ENCODE measurements at regions not wholly inside any gene's neighbourhood (a gene's known extent, or its start where the extent isn't known, plus 50 kb on each side); places are given as distances from the start of the nearest gene placed in this dataset.

DNA sequence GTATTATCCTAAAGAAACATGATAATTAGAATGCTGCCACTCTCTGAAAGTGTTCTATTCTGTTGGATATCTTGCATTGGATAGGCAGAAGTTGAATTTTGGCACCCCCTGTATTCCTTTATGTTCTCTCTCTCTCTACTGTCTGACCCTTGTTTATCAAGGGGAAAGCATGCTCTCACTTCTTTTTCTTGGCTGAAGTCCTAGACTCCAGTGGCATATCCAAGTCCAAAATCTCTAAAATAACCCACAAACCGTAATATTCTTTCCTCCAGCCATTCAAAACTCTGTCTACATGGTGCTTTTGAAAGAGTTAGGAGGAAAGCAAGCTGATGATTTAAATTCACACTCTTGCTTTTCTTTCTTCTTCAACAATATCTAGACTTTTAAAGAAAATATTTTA is 669.7 kb downstream of the TDRD15 start (continued):
- TF ChIP-seq, protein P1, sequence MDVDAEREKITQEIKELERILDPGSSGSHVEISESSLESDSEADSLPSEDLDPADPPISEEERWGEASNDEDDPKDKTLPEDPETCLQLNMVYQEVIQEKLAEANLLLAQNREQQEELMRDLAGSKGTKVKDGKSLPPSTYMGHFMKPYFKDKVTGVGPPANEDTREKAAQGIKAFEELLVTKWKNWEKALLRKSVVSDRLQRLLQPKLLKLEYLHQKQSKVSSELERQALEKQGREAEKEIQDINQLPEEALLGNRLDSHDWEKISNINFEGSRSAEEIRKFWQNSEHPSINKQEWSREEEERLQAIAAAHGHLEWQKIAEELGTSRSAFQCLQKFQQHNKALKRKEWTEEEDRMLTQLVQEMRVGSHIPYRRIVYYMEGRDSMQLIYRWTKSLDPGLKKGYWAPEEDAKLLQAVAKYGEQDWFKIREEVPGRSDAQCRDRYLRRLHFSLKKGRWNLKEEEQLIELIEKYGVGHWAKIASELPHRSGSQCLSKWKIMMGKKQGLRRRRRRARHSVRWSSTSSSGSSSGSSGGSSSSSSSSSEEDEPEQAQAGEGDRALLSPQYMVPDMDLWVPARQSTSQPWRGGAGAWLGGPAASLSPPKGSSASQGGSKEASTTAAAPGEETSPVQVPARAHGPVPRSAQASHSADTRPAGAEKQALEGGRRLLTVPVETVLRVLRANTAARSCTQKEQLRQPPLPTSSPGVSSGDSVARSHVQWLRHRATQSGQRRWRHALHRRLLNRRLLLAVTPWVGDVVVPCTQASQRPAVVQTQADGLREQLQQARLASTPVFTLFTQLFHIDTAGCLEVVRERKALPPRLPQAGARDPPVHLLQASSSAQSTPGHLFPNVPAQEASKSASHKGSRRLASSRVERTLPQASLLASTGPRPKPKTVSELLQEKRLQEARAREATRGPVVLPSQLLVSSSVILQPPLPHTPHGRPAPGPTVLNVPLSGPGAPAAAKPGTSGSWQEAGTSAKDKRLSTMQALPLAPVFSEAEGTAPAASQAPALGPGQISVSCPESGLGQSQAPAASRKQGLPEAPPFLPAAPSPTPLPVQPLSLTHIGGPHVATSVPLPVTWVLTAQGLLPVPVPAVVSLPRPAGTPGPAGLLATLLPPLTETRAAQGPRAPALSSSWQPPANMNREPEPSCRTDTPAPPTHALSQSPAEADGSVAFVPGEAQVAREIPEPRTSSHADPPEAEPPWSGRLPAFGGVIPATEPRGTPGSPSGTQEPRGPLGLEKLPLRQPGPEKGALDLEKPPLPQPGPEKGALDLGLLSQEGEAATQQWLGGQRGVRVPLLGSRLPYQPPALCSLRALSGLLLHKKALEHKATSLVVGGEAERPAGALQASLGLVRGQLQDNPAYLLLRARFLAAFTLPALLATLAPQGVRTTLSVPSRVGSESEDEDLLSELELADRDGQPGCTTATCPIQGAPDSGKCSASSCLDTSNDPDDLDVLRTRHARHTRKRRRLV (CRISPR knock-in tag; IDR thresholded peaks at IDR 0.05): no peak
- TF ChIP-seq ZNF772 (CRISPR knock-in tag; IDR thresholded peaks at IDR 0.05) (no peak), ZFP37 (CRISPR knock-in tag; IDR thresholded peaks at IDR 0.05; ENCODE audit: borderline replicate concordance) (no peak), ZNF207 (IDR thresholded peaks at IDR 0.05; ENCODE audit: borderline replicate concordance) (no peak)
- TF ChIP-seq, protein P2, sequence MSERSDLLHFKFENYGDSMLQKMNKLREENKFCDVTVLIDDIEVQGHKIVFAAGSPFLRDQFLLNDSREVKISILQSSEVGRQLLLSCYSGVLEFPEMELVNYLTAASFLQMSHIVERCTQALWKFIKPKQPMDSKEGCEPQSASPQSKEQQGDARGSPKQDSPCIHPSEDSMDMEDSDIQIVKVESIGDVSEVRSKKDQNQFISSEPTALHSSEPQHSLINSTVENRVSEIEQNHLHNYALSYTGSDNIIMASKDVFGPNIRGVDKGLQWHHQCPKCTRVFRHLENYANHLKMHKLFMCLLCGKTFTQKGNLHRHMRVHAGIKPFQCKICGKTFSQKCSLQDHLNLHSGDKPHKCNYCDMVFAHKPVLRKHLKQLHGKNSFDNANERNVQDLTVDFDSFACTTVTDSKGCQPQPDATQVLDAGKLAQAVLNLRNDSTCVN (CRISPR knock-in tag; IDR thresholded peaks at IDR 0.05; ENCODE audit: borderline replicate concordance): no peak
- TF ChIP-seq, protein P3, sequence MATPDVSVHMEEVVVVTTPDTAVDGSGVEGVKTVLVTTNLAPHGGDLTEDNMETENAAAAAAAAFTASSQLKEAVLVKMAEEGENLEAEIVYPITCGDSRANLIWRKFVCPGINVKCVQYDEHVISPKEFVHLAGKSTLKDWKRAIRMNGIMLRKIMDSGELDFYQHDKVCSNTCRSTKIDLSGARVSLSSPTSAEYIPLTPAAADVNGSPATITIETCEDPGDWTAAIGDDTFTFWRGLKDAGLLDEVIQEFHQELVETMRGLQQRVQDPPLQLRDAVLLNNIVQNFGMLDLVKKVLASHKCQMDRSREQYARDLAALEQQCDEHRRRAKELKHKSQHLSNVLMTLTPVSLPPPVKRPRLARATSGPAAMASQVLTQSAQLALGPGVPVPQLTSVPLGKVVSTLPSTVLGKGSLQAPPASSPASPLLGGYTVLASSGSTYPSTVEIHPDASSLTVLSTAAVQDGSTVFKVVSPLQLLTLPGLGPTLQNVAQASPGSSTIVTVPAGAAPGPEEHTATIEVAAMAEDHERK (CRISPR knock-in tag; IDR thresholded peaks at IDR 0.05; ENCODE audit: low read depth): no peak

All from HepG2 (cell line).